DOHH2 (cell line): ENCODE measurements at regions not wholly inside any gene's neighbourhood (a gene's known extent, or its start where the extent isn't known, plus 50 kb on each side); places are given as distances from the start of the nearest gene placed in this dataset.

Source experiments
- H3F3A ChIP-seq: fragments of 200-600 bp; sonication (generic), shearing (Covaris generic); 2 replicates; pipeline ENCODE4 v1.6.0; 2016; ENCODE audit warnings: antibody characterized with exemption, mild to moderate bottlenecking; ENCODE audit not compliant: control insufficient read depth, insufficient read depth
- H3K27ac ChIP-seq: fragments of 200-600 bp; sonication (generic); 2 replicates; pipeline ENCODE4 v1.5.1; 2014; ENCODE audit warnings: low read depth, mild to moderate bottlenecking, low read length, moderate library complexity
- H3K27me3 ChIP-seq: fragments of 200-600 bp; sonication (generic); 2 replicates; pipeline ENCODE4 v1.6.1; 2014; ENCODE audit warnings: mild to moderate bottlenecking, low read length, mixed read lengths; ENCODE audit not compliant: control insufficient read depth
- H3K36me3 ChIP-seq: fragments of 200-600 bp; sonication (generic); 2 replicates; pipeline ENCODE4 v1.6.1; 2014; ENCODE audit warnings: mild to moderate bottlenecking, low read length, moderate library complexity, mixed read lengths; ENCODE audit not compliant: control insufficient read depth
- H3K4me1 ChIP-seq: fragments of 200-600 bp; sonication (generic); 2 replicates; pipeline ENCODE4 v1.6.1; 2014; ENCODE audit warnings: mild to moderate bottlenecking, low read length, mixed read lengths; ENCODE audit not compliant: control insufficient read depth
- H3K4me2 ChIP-seq: fragments of 200-600 bp; sonication (generic); 2 replicates; pipeline ENCODE4 v1.6.0; 2014; ENCODE audit warnings: mild to moderate bottlenecking, low read length, moderate library complexity
- H3K4me3 ChIP-seq: fragments of 200-600 bp; sonication (generic); 2 replicates; pipeline ENCODE4 v1.5.1; 2014; ENCODE audit warnings: mild to moderate bottlenecking, low read length, mixed read lengths
- H3K79me2 ChIP-seq: fragments of 200-600 bp; sonication (generic); 2 replicates; pipeline ENCODE4 v1.6.1; 2014; ENCODE audit warnings: mild to moderate bottlenecking, low read length, mixed read lengths; ENCODE audit not compliant: control insufficient read depth
- H3K9me2 ChIP-seq: fragments of 200-600 bp; sonication (generic); replicated peaks from 2 replicates; pipeline ENCODE4 v1.6.1; 2014; ENCODE audit warnings: mild to moderate bottlenecking, low read length, mixed read lengths; ENCODE audit not compliant: control insufficient read depth
- H3K9me3 ChIP-seq: fragments of 200-600 bp; sonication (generic); 2 replicates; pipeline ENCODE4 v1.6.1; 2014; ENCODE audit warnings: antibody characterized with exemption, low read length, mixed read lengths; ENCODE audit not compliant: control insufficient read depth, insufficient read depth
- H4K20me1 ChIP-seq: fragments of 200-600 bp; sonication (generic); 2 replicates; pipeline ENCODE4 v1.6.0; 2014; ENCODE audit warnings: low read depth, mild to moderate bottlenecking, antibody characterized with exemption, low read length, moderate library complexity; ENCODE audit not compliant: control insufficient read depth, insufficient read depth
- EZH2phosphoT487 ChIP-seq: fragments of 200-600 bp; sonication (generic); IDR thresholded peaks from 2 replicates; pipeline ENCODE4 v1.6.1; 2017; ENCODE audit warnings: borderline replicate concordance, mild to moderate bottlenecking, antibody characterized with exemption, low read length, moderate library complexity, mixed read lengths
- TF ChIP-seq, protein P1 (sequence below): fragments of 200-600 bp; sonication (generic); IDR thresholded peaks from one replicate; pipeline ENCODE4 v1.5.1; 2014; ENCODE audit warnings: antibody characterized with exemption, mild to moderate bottlenecking, low read depth, low read length; ENCODE audit not compliant: poor library complexity, severe bottlenecking

DNA sequence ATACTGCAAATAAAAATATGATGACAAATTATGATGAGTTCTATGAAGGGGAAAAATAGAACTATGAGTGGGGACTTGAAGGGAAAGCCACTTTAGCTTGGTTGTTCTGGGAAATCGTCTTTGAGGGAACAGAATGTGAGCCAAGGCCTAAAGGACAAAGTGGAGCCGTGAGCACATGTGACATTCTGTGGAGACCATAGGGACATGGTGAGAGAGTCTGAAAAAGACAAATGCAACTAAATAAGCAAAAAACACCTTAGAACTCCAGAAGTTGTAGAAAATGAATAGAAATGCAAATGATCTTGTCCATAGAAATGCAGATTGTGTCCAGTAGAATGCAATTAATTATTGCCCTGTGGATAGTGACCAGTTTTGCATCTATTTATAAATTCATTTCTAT lies 86.8 kb upstream of the ANKRD10 start:
- Histone ChIP-seq H3K9me3 (no peaks in the 10 kb centered on the region), H3K9me2 (no peaks in the 10 kb centered on the region), H3K27me3 (no peaks in the 10 kb centered on the region), H3K4me1 (peaks cover 15% of the 10 kb centered on the region), H3F3A (no peaks in the 10 kb centered on the region), H3K79me2 (no peaks in the 10 kb centered on the region), H3K4me2 (no peak overlapping the region), H3K4me3 (no peak overlapping the region), H3K36me3 (no peaks in the 10 kb centered on the region), H3K27ac (no peak overlapping the region), H4K20me1 (no peaks in the 10 kb centered on the region)
- TF ChIP-seq, protein P1, sequence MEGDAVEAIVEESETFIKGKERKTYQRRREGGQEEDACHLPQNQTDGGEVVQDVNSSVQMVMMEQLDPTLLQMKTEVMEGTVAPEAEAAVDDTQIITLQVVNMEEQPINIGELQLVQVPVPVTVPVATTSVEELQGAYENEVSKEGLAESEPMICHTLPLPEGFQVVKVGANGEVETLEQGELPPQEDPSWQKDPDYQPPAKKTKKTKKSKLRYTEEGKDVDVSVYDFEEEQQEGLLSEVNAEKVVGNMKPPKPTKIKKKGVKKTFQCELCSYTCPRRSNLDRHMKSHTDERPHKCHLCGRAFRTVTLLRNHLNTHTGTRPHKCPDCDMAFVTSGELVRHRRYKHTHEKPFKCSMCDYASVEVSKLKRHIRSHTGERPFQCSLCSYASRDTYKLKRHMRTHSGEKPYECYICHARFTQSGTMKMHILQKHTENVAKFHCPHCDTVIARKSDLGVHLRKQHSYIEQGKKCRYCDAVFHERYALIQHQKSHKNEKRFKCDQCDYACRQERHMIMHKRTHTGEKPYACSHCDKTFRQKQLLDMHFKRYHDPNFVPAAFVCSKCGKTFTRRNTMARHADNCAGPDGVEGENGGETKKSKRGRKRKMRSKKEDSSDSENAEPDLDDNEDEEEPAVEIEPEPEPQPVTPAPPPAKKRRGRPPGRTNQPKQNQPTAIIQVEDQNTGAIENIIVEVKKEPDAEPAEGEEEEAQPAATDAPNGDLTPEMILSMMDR = no peak

DNA sequence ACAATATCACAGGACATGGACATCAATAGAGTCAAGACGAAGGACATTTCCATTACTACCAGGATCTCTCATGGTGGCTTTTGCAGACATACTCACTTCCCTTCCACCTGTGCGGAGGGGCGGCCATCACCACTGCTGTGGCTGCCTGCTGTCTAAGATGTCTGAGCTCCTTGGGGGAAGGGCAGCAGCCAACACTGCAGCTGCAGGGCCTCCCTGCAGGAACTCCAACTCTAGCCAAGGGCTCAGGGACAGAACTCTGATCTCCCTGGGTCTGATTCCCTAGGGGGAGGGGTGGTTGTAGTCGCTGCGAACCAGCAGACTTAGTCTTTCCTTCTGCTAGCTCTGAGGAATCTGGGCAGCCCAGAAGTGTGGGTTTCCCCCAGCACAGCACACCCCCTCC lies 78.9 kb upstream of the ANKRD10 start:
- peaks cover 15% of the 10 kb centered on the region for H3K4me1 ChIP-seq
- 0 out of 2 replicates have a peak, but pooled peaks cover 4% of the 10 kb centered on the region for H3K27me3 ChIP-seq
- no peaks in the 10 kb centered on the region for H3K36me3 ChIP-seq
- no peak for TF ChIP-seq EZH2phosphoT487
- TF ChIP-seq, protein P1 = no peak
- no peaks in the 10 kb centered on the region for H3K9me2 ChIP-seq
- no peaks in the 10 kb centered on the region for H4K20me1 ChIP-seq
- no peaks in the 10 kb centered on the region for H3F3A ChIP-seq
- no peaks in the 10 kb centered on the region for H3K9me3 ChIP-seq
- H3K79me2 ChIP-seq = no peaks in the 10 kb centered on the region
- no peak overlapping the region for H3K27ac ChIP-seq
- H3K4me3 ChIP-seq = no peak overlapping the region
- no peak overlapping the region for H3K4me2 ChIP-seq

DNA sequence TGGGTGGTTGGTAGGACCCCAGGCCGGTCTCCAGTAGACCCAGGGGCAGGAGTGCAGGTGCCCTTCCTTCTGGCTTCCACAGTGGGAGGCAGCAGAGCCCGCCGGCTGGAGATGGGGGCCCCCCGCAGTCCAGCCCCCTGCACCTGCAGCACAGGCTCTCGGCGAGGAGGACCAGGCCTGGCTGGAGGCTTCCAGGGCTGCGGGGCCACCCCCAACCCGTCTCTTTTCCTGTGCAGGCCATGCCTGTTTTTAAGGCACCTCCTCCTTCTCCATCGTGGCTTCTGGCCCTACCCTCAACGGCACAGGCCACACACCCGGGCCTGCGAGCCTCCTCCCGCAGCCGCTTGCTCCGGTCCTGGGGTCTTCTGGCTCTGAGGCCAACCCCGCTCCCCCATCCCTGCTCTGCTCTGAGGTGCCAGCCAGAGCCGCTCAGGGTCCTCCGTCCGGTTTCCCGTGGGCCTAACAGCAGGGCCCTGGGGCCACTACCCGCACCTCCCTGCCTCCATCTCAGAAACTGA lies 77.2 kb upstream of the ANKRD10 start:
- H3K9me2 ChIP-seq = no peaks in the 10 kb centered on the region
- H3K36me3 ChIP-seq = no peaks in the 10 kb centered on the region
- no peaks in the 10 kb centered on the region for H4K20me1 ChIP-seq
- no peak for TF ChIP-seq EZH2phosphoT487
- TF ChIP-seq, protein P1 = no peak
- no peaks in the 10 kb centered on the region for H3F3A ChIP-seq
- H3K27me3 ChIP-seq = 0 out of 2 replicates have a peak, but pooled peaks cover 4% of the 10 kb centered on the region
- no peak overlapping the region for H3K4me3 ChIP-seq
- H3K4me2 ChIP-seq = no peak overlapping the region
- H3K4me1 ChIP-seq = peaks cover 2% of the 10 kb centered on the region
- H3K9me3 ChIP-seq = no peaks in the 10 kb centered on the region
- H3K27ac ChIP-seq = no peak overlapping the region
- H3K79me2 ChIP-seq = no peaks in the 10 kb centered on the region
